HG02938 (cell line): ENCODE measurements at regions not wholly inside any gene's neighbourhood (a gene's known extent, or its start where the extent isn't known, plus 50 kb on each side); places are given as distances from the start of the nearest gene placed in this dataset.

Experiments
- ATAC-seq: cut with Tn5 transposase; IDR thresholded peaks from one replicate; pipeline ENCODE4 v1.9.1; 2021; ENCODE audit warnings: mild to moderate bottlenecking, moderate library complexity; ENCODE audit not compliant: unreplicated experiment

DNA sequence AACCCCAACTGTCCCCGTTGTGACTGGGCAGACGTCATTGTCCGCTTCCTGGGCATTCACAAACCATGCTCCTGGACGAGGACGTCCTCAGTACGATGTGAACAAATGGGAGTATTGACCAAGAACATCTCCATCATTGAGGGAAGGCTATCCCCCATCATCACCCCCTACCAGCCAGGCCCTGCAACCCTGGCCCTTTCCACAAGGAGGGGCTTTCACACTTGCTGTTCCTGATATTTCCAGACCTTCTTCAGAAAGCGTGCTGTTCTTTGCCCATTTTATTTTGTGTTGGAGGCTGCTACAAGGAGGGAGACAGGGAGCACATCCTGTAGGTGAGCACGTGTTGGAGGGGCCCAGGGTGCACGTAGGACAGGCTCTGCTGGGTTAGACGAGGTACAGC, 277.0 kb upstream of the LRRC3B start:
- no peak for ATAC-seq

DNA sequence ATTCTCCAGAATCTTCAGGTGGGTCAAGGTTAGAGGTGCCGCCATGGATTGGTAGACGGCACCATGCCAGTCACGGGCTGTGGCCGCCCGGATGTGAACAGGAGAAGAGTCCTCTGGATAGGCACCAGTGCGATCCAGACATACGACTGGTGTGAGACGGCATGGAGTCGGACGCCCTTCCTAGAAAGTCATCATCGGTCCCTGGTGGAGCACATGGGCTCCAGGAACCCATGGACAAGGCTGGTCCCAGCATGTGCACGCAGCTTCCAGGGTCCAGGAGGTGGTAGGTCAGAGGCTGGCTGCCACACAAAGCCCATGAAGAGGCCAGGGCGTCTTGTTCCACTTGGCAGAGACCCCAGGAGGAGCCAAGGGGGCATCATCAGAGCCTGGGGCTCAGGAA, 276.1 kb upstream of the LRRC3B start:
- ATAC-seq = no peak

DNA sequence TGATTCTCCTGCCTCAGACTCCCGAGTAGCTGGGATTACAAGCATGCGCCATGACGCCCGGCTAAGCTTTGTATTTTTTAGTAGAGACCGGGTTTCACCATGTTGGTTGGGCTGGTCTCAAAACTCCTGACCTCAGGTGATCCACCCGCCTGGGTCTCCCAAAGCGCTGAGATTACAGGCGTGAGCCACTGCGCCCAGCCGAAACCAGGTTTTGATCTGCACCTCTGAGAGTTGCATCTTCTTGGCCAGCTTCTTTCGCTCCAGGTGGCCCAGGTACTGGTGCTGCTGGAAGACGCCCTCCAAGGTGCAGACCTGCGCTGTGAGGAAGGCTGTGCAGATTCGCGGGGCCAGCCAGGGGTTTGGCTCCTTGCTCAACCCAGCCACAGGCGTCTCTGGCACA, 275.4 kb upstream of the LRRC3B start:
- ATAC-seq = no peak

DNA sequence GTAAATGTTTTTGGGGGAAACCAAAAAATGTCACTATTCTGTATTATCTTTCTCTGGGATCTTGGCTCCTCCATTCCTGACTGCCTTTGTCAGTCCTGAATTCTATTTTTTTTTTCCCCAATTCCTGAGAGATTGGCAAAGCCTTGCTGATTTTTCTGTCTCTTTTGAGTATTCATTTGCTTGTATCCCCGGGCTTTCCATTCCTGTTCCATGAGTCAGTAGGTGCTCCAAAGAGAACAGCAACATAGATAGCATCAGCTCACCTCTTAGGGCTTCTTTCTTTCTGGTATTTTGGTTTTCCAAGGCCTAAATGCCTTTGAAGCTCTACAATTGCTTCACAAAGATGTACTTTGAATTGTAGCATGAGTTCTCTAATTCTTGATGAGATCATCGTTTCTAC, 271.7 kb upstream of the LRRC3B start:
- ATAC-seq = no peak

DNA sequence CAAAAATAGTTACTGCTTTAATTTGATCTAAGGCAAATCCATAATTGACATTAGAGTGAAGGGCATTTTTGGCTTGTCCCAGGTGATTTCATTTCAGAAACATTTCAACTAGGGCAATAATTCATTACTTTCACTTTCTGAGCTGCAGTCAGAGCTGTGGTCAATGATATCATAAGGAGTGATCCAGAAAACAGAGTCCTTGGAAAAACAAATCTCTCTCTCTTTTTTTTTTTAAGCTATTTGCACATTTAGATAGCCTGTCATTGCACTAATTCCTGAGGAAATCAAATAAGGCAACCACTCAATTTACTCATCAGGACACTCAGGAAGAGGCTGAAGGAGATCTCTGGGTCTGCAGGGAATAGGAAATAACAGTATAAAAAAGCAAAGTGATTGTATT, 269.5 kb upstream of the LRRC3B start:
- ATAC-seq = no peak

DNA sequence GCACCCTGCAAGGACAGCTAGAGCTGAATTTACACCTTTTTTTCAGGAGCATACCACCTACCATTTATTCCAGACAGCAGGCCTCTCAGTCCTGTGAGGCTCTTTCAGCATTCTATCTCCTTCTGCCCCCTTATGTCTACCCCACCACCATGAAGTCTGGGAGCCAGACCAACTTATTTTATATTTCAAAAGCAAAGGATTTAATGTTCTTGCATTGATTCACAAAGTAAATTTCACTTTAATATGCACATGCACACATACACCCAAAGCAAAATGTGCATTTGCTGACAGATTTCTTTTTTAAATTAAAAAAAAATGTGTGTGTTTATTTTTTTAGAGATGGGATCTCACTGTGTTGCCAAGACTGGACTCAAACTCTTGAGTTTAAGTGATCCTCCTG, 264.2 kb upstream of the LRRC3B start:
- no peak for ATAC-seq

DNA sequence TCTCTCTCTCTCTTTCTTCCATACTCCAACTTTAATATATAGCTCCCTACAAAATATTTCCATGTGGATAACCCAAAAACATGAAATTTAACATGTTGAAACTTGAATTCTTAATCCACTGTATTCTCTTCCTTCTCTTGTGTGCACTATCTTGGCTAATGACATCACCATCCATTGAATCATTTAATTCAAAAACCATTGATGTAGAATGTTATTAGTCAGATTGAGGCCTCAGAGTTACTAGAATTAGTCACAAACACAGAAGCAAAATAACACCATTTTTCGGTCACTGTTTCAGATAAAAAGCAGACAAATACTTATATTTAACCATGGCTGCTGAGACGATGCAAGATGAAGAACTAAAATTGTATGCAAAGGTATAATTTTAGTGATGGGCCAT, 256.9 kb upstream of the LRRC3B start:
- ATAC-seq = no peak

DNA sequence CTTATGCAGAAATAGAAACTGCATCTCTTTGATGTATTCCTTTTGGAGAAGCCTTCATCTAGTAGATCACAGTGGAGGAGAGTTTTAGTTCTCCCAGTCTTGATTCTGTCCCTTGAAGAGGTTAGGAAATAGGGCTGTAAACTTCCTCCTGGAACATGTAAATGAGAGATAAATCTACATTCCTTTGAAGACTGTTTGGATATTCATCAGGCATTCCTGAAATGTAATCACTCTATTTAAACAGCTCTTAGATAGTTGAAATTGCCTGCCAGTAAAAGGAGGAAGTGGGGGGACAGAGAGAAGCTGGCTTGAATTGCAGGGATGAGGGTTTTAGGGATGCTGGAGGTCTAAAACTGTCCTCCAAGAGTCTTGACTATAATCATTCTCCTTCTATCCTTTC, 254.3 kb upstream of the LRRC3B start:
- ATAC-seq = no peak

DNA sequence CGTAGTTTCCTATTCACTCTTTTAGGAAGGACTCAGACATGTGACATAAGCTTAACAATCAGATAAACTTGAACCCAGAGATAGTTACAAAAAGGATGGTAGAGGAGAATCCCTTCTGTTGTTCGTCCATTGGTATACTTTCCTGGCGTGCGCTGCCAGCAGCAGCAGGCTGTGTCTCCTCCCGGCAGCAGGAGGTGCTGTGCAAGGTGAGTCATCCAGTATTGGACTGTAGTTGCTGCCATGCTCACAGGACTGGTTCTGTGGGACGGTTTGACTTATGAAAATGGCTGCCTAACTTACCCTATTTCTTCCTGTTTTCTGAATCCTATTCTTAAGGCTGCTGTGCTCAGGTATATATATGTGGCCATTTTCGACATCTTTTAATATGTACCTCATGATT, 253.4 kb upstream of the LRRC3B start:
- ATAC-seq = no peak

DNA sequence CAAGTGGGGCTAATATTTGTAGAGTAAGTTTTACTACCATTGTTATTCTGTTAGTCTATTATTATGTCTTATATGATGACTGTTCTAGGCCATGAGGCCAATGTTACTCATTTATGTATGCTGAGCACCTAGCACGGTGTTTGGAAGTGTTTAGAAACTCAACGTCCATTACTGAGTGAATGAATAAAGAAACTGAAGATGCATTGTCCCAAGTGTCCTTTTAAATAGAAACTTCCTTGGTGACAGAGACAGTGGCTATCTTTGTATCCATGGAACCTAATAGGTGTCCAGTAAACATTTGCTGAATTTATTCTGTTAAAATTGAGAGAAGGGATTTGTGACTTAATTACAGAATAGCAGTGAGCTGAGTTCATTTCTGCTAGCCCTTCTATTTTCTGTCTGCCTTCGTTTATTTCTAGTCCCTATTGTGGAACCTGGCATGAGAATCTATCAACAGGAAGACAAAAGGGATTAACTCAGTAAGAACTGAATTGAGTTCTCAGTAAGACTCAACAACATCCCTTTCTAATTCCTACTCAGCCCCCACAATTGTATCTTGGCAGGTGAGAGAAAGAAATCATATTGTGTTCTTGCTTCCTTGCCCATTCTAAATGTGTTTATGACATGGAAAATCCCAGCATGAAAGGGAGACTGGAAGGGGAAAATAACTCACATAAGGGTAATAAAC, 246.6 kb upstream of the LRRC3B start:
- no peak for ATAC-seq

DNA sequence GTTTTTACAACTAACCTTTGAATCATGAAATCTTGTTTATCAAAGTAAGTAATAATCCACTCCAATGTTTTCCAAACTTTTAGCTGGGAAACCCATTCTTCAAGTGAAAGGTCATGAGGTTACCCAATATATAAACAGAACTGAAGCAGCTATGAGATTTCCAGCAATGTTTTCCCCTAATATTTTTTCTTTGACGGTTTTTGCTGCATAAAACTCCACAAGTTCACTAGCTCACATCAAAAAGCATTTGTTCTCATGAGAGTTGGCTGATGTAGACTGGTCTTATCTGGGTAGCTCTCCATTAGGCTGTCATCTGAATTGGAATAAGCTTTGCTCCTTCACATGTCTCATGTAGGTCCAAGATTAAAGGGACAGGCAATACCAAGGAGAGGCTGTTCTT, 241.2 kb upstream of the LRRC3B start:
- no peak for ATAC-seq

DNA sequence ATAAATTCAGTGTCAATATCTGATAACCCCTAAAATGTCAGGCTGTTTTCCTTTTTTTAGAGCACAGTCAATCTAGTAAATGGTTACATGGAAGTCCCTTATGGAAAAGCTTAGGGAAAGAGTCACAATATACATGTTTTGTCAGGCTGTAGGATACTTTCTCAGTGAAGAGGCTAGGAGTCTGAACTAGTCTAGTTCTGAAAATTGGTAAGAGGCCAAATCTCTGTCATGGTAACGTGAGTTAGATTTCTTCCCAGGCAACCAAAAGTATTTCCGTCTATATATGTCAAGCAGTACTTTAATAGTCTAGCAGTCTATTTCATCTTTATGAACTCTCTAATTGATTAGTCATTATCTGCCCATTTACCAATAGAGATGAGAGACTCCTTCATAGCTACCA, 215.9 kb upstream of the LRRC3B start:
- ATAC-seq = no peak

DNA sequence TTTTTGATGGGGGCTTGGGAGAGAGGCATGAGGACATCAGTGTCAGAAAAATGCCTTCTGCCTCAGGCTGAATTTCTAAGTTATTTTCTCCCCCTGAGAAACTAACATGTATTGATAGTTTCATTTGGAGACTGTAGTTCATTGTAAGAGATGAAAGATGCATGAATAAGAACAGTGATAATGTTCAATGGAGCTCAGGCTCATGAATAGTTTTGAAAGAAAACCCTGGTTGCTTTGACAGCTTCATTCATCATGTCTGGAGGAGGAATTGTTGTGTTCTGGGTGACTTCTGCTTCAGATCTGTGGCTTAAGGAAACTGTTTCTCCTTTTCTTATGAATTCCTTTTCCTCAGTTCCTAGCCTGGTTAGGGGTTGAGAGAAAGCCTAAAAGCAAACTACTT, 204.0 kb upstream of the LRRC3B start:
- no peak for ATAC-seq

DNA sequence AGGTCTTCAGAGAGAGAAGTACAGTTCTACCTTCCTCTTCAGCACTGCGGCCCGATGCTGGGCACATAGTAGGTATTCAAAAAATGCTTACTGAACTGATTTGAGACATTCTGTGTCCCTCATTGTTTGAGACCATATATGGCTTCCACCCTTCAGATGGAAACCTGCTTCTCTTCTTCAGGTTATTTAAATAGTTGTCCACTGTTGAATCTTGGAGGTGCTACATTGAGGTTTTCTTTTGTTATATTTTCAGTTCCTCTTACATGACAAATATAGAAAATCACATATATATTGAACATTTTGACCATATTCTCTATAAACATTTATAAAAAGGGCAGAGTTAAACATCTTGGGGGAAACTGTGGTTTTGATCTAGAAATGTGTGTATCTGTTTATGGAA, 200.2 kb upstream of the LRRC3B start:
- ATAC-seq = no peak

DNA sequence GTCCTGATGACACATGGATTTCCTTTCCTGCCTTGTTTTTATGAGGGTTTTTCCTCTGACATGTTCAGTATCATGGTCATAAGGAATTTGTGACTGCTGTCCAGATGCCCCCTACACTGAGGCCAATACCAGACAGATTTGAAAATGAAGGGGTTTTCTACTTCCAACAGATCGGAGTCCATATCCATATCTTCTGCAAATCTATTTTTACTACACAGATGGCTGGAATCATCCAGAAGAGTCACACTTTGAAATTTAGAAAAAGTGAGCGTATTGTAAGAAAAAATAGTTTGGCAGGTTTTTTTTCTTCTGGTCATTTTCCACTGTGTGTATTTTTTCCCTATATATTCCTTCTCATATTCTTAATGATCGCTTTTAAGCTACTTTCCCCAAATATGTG, 197.5 kb upstream of the LRRC3B start:
- ATAC-seq = no peak

DNA sequence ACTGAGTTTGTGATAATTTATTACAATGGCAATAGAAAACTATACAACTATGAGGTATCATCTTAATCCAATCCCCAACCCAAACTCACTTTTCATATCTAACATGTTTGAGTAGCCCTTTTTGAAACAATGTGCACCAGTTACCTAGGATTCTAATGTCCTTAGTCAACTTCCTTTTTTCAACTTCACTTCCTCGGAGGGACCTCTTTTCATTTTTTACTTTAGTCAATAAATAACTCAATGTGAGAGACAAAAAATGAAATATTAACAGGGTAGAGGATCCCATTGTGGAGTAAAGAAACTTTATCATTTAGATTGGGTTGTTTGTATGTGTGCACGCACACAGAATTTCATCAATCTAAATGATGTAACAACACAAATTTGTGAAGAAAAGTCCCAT, 193.6 kb upstream of the LRRC3B start:
- ATAC-seq = no peak

DNA sequence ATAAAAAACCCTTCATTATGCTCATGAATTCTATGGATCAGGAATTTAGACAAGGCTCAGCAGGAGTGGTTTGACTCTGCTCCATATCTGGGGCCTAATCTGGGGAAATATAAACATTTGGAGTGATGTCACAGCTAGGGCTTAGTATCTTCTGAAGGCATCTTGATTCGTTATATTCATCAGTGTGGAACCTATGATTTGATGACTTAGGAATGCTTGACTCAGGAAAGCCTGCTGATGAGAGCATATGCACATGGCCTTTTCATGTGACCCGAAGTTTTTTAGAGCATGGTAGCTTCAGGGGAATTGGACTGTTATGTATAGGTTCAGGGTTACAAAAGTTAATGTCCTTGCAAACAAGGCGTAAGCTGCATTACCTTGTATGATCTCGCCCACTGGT, 184.9 kb upstream of the LRRC3B start:
- no peak for ATAC-seq

DNA sequence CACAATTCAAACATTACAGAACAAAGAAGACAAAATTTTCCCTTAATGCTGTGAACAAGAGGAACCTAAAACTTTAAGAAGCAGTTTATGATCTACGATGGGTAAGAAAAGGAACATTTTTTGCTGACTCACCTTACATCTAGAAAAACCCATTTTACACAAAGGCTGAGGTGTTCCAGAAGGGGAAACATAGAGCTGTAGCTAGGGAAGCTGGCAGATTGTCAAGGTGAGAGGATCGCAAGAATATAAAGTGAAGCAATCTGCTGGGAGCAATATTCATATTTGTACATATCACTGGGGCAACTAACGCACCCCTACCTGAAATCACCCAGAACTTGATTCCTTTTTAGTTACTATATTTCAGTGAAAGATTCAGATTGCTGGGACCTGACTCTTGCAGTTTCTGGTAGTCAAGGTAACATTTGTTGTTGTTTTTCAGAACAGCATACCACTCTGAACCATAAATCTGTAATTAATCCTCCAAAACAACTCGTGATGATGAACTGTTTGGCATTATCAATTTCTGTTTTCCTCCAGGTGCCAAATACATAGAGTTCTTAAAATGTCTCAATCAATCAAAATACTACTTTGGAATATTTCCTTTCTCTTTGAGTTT, 184.1 kb upstream of the LRRC3B start:
- no peak for ATAC-seq

DNA sequence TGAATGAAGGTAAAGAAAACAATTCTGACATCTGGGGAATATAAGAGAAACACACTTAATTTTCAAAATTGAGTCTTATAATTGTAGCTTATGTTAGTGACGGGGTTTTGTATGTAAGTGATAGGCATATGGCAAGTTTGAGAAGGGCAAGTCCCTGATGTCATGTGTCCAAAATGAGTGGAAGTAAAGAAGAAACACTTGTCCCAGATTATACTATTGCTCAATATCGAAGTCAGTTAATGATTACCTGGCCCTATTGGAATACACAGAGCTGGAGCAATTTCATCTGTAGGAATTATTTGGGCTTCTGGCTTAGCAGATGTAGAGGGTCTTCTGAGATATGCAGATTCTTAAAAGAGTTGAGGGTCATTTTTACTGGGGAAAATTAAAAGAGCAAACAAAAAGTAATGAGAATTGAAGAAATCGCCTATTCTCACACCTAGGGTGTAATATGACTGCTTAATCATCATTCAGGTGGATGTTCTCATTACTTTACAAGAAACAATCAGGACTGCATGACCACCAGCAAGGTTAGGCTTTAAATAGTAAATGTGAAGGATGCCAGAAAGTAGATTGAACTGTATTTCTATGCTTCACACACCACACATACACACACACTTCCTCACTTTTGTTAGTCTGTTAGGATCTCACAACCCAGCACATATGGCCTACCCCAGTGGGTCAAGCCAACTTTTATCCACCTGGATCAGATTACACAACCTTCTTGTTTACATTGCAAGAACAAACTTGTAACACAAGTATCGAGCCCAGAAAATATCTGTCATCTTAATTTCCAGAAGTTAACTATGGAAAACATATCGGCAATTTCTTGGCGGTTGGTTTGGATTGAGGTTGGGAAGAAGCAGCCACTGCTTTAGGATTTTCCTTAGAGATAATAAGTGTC, 183.3 kb upstream of the LRRC3B start:
- ATAC-seq = no peak

DNA sequence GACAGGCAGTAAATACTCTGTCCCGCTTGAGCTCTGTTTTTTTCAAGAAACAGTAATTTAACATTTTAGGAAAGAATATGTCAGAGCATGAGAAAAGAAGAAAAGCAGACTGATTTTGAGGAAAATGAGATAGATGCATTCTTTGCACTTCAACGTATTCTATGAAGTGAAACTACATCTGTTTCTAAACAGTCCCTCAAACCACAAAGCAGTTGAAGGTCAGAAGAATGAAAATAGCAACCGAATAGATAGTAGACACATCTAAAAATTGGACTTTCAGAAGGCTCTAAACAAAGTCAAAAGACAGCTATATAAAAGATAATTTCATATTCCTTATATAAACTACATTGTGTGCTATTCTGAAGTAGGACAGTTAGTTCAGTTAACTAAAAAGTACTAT, 172.6 kb upstream of the LRRC3B start:
- no peak for ATAC-seq

DNA sequence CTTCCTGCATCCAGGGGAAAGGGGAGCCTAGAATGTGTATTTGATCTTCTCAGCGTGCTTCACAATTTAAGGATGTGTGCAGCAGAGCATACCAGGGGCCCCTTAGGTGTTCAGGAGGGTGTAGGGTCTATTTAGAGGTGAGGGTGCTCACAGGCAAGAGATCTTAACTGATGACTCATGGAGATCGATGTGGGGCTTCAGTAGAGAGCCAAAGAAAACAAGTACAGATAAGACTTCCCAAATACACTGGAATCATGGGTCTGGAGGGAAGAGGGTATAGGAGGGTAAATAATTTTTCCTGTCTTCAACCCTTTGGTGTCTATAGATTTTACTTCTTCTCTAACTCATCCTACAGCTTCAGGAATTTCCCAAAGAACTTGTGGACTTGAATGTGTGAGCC, 170.2 kb upstream of the LRRC3B start:
- ATAC-seq = no peak

DNA sequence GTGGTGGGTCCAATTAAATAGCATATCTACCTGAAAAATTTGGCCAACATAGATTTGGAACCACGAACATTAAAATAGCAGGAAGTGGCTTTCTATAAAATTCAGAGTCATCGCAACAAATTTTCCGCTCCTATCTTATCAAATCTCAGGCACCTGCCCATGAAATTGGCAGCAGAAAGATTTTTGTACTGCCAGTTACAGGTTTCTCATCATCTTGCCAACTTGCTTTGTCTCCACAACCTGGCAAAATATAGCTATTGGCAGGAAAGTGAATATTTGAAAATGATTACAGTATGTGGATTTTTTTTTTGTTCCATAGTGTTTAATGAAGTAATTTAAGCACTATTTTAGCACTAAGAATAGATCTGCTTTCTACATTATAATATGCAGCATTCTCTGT, 161.6 kb upstream of the LRRC3B start:
- ATAC-seq = no peak
